DND-41 (cell line): ENCODE measurements at regions not wholly inside any gene's neighbourhood (a gene's known extent, or its start where the extent isn't known, plus 50 kb on each side); places are given as distances from the start of the nearest gene placed in this dataset.

Source experiments
- ATAC-seq: fragments of 200-7000 bp; cut with Tn5 transposase; 3 replicates; pipeline ENCODE4 v1.9.1; 2021; ENCODE audit warnings: low read depth; ENCODE audit not compliant: insufficient read depth
- DNase-seq: peaks from one replicate; pipeline ENCODE4 v3.0.0-alpha.2; 2020
- H2AFZ ChIP-seq: 2 replicates; pipeline ENCODE4 v1.6.0; 2012; ENCODE audit warnings: low read depth, low read length
- H3K27ac ChIP-seq: 2 replicates; pipeline ENCODE4 v1.5.1; 2012; ENCODE audit warnings: low read length, inconsistent platforms
- H3K27me3 ChIP-seq: fragments of 200-600 bp; sonication (generic); 2 replicates; pipeline ENCODE4 v1.6.0; 2012; ENCODE audit warnings: low read length, mild to moderate bottlenecking, inconsistent platforms; ENCODE audit not compliant: insufficient read depth, poor library complexity
- H3K36me3 ChIP-seq: 2 replicates; pipeline ENCODE4 v1.5.1; 2012; ENCODE audit warnings: low read length, inconsistent platforms; ENCODE audit not compliant: insufficient read depth
- H3K4me1 ChIP-seq: 2 replicates; pipeline ENCODE4 v1.5.1; 2012; ENCODE audit warnings: mild to moderate bottlenecking, low read length; ENCODE audit not compliant: insufficient read depth
- H3K4me2 ChIP-seq: 2 replicates; pipeline ENCODE4 v1.6.0; 2012; ENCODE audit warnings: mild to moderate bottlenecking, moderate library complexity, low read length, inconsistent platforms; ENCODE audit not compliant: insufficient read depth
- H3K4me3 ChIP-seq, 2 experiments: fragments of 200-600 bp in 1 of 2; shearing (Covaris generic) in 1 of 2; 2 replicates each; pipeline ENCODE4 v1.5.1; 2012 to 2016; ENCODE audit warnings: inconsistent platforms in 2 of 2, low read length in 2 of 2, mild to moderate bottlenecking in 2 of 2, low read depth in 1 of 2, moderate library complexity in 1 of 2
- H3K79me2 ChIP-seq: 2 replicates; pipeline ENCODE4 v1.6.0; 2012; ENCODE audit warnings: low read length, inconsistent platforms; ENCODE audit not compliant: insufficient read depth
- H3K9ac ChIP-seq: 2 replicates; pipeline ENCODE4 v1.6.0; 2012; ENCODE audit warnings: low read depth, mild to moderate bottlenecking, inconsistent platforms, low read length, moderate library complexity
- H3K9me3 ChIP-seq: 2 replicates; pipeline ENCODE4 v1.5.1; 2012; ENCODE audit warnings: low read length, moderate library complexity, mild to moderate bottlenecking, inconsistent platforms; ENCODE audit not compliant: insufficient read depth, severe bottlenecking
- H4K20me1 ChIP-seq: 2 replicates; pipeline ENCODE4 v1.6.0; 2012; ENCODE audit warnings: low read length; ENCODE audit not compliant: insufficient read depth
- CTCF ChIP-seq: IDR thresholded peaks from 2 replicates; pipeline ENCODE4 v1.5.1; 2012; ENCODE audit warnings: borderline replicate concordance, low read length, moderate library complexity, mild to moderate bottlenecking; ENCODE audit not compliant: poor library complexity, severe bottlenecking; ENCODE audit errors: extremely low read depth
- EZH2 ChIP-seq: IDR thresholded peaks from 3 replicates; pipeline ENCODE4 v1.6.1; 2012; ENCODE audit warnings: borderline replicate concordance, low read depth, mild to moderate bottlenecking, moderate library complexity, low read length, inconsistent platforms; ENCODE audit not compliant: severe bottlenecking

GRCh38 chr18:66874812-66875474 lies 271.1 kb upstream of the CDH19 start:
- Histone ChIP-seq H3K27me3 (no peaks in the 10 kb centered on the region), H3K9ac (no peak overlapping the region), H3K4me2 (no peak overlapping the region), H3K27ac (no peak overlapping the region), H3K36me3 (no peaks in the 10 kb centered on the region), H3K79me2 (no peaks in the 10 kb centered on the region), H4K20me1 (no peaks in the 10 kb centered on the region), H3K9me3 (no peaks in the 10 kb centered on the region), H2AFZ (no peak overlapping the region), H3K4me1 (no peaks in the 10 kb centered on the region), H3K4me3 (no peak overlapping the region)
- TF ChIP-seq EZH2, result no peak
- no peak for TF ChIP-seq CTCF
- ATAC-seq (no peak), DNase-seq (no peak)

GRCh38 chr18:66874375-66874774 lies 270.5 kb upstream of the CDH19 start:
- H4K20me1 ChIP-seq, result no peaks in the 10 kb centered on the region
- H3K79me2 ChIP-seq, result no peaks in the 10 kb centered on the region
- H3K4me1 ChIP-seq, result no peaks in the 10 kb centered on the region
- H3K9ac ChIP-seq, result no peak overlapping the region
- TF ChIP-seq EZH2, result no peak
- TF ChIP-seq CTCF, result no peak
- ATAC-seq (no peak), DNase-seq (no peak)
- H3K4me2 ChIP-seq, result no peak overlapping the region
- no peaks in the 10 kb centered on the region for H3K36me3 ChIP-seq
- H3K4me3 ChIP-seq, result no peak overlapping the region
- H3K9me3 ChIP-seq, result no peaks in the 10 kb centered on the region
- no peak overlapping the region for H2AFZ ChIP-seq
- H3K27ac ChIP-seq, result no peak overlapping the region
- H3K27me3 ChIP-seq, result no peaks in the 10 kb centered on the region

DNA sequence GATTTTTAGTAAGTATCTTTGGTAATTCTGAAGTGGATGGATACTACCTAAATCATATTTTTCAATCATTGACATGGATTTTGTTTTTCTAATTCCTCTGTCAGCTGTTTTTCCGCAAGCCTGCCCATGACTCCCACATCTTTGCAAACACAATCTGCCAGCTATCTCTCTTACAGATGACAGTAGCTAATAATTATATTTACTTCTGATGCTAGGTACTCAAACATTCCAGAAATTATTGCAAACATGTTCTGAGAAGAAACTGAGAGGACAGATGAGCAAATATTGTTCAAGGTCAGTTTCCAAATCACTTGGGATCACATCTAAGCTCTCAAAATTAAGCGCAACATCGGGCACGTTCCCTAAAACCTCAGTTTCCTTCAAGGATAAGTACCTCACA lies 270.0 kb upstream of the CDH19 start:
- Histone ChIP-seq H3K4me2 (no peak overlapping the region), H3K9ac (no peak overlapping the region), H3K4me1 (no peaks in the 10 kb centered on the region), H3K36me3 (no peaks in the 10 kb centered on the region), H3K4me3 (no peak overlapping the region), H2AFZ (no peak overlapping the region), H3K27ac (no peak overlapping the region), H4K20me1 (no peaks in the 10 kb centered on the region), H3K9me3 (no peaks in the 10 kb centered on the region), H3K79me2 (no peaks in the 10 kb centered on the region), H3K27me3 (no peaks in the 10 kb centered on the region)
- ATAC-seq (no peak), DNase-seq (no peak)
- TF ChIP-seq EZH2, result no peak
- no peak for TF ChIP-seq CTCF
